ENCODE measurements at regions not wholly inside any gene's neighbourhood (a gene's known extent, or its start where the extent isn't known, plus 50 kb on each side); places are given as distances from the start of the nearest gene placed in this dataset.
A peak's percentile ranks its signal among the peaks of the same experiment; 100 is the strongest.

DNA sequence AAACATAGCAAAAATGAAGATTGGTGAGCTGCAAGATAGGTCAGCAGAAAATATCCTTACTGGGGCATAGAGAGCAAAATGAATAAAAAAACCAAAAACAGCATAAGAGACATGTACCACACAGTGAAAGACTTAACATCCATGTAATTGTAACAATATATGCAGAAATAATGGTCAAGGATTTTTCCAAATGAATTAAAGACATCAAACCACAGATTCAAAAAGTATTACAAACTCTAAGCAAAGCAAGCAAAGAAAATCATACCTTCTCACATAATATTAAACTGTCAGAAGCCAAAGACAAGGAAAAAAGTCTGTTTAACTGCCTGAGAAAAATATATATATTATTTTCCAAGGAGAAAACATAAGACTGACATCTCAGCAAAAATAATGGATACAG lies 111.3 kb downstream of the MIS18A start:
- TF ChIP-seq, protein P1, sequence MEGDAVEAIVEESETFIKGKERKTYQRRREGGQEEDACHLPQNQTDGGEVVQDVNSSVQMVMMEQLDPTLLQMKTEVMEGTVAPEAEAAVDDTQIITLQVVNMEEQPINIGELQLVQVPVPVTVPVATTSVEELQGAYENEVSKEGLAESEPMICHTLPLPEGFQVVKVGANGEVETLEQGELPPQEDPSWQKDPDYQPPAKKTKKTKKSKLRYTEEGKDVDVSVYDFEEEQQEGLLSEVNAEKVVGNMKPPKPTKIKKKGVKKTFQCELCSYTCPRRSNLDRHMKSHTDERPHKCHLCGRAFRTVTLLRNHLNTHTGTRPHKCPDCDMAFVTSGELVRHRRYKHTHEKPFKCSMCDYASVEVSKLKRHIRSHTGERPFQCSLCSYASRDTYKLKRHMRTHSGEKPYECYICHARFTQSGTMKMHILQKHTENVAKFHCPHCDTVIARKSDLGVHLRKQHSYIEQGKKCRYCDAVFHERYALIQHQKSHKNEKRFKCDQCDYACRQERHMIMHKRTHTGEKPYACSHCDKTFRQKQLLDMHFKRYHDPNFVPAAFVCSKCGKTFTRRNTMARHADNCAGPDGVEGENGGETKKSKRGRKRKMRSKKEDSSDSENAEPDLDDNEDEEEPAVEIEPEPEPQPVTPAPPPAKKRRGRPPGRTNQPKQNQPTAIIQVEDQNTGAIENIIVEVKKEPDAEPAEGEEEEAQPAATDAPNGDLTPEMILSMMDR (IDR thresholded peaks at IDR 0.05; ENCODE audit: low read depth, low read length), result no peak
- H3K4me3 ChIP-seq (ENCODE audit: low read depth, low read length), result no peak overlapping the region
- H3K9me3 ChIP-seq (ENCODE audit: severe bottlenecking), result peaks cover 5% of the 10 kb centered on the region
- no peak for DNase-seq
- H3K27ac ChIP-seq, result no peak overlapping the region
- no peaks in the 10 kb centered on the region for H3K36me3 ChIP-seq
- H3K27me3 ChIP-seq (ENCODE audit: insufficient read depth, low read depth, severe bottlenecking), result no peaks in the 10 kb centered on the region

DNA sequence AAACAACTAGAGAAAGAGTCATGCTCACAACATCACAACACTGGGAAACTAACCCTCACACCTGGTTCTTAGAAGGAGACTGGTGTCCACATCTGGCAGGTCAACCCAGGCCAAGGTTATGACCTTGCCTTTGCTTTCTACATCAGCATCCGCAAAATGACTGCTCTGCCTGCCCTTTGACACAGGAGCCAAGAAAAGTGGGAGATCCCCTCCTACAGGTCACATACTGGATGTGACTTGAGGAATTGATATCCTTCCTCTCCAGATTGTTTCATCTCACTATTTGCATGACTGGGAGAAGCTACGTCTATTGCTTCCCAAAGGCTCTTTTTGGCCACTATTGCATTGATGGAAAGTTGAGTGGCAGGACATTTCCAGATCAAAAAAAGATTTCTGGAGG lies 115.5 kb downstream of the MIS18A start:
- Histone ChIP-seq H3K27me3 (ENCODE audit: insufficient read depth, low read depth, severe bottlenecking) (no peaks in the 10 kb centered on the region), H3K4me3 (ENCODE audit: low read depth, low read length) (no peak overlapping the region), H3K9me3 (ENCODE audit: severe bottlenecking) (peaks cover 2% of the 10 kb centered on the region), H3K27ac (no peak overlapping the region), H3K36me3 (no peaks in the 10 kb centered on the region)
- TF ChIP-seq, protein P1 (IDR thresholded peaks at IDR 0.05; ENCODE audit: low read depth, low read length), result peak; percentile 31; the same call in 1 of the 2 replicates
- no peak for DNase-seq

DNA sequence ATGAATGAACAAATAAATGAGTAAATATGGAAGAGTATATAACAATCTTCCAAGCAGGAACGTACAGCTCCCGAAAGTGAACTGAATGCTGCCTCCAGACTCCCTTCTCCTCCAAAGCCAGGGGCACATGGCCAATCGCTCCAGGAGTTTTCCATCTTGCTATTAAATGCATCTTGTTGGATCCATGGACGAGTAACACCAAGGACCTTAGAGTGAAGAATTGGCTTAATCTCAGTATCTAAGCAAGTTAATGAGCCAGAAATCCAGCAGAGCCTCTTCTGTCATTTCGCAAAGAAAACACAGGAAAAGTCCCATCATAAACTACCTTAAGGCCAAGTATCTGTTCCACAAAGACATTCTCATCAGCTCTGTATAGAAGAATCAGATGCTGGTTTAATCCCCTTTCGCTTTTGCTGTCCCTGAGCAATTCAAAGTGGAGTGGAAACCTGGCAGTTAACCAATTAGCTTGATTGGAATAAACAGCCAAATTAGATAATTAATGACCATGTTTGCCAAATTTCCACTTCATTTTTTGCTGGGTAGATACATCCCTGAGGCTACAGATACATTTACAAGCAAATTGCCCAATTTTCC lies 116.0 kb downstream of the MIS18A start:
- no peak for DNase-seq
- Histone ChIP-seq H3K9me3 (ENCODE audit: severe bottlenecking) (peaks cover 2% of the 10 kb centered on the region), H3K27me3 (ENCODE audit: insufficient read depth, low read depth, severe bottlenecking) (no peaks in the 10 kb centered on the region), H3K36me3 (no peaks in the 10 kb centered on the region), H3K27ac (no peak overlapping the region), H3K4me3 (ENCODE audit: low read depth, low read length) (no peak overlapping the region)
- TF ChIP-seq, protein P1 (IDR thresholded peaks at IDR 0.05; ENCODE audit: low read depth, low read length), result no peak

DNA sequence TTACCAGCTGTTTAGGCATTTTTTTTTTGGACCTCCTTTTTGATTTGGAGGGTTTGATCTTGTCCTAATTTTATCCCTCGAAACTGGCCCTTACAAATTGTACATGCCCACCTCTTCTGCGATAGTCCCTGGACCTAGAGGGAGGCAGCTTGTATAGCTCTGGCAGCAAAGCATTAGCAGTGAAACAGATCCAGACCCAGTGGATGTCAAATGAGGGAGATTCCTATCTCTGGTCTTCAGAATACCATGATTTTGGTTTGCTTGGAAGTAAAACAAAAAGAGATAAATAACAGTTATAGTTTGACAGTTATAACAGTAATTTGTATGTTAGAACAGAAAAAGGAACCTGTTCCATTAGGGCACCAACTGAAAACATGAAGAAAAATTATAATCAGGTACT lies 123.6 kb downstream of the MIS18A start:
- Histone ChIP-seq H3K4me3 (ENCODE audit: low read depth, low read length) (no peak overlapping the region), H3K9me3 (ENCODE audit: severe bottlenecking) (no peaks in the 10 kb centered on the region), H3K36me3 (no peaks in the 10 kb centered on the region), H3K27me3 (ENCODE audit: insufficient read depth, low read depth, severe bottlenecking) (no peaks in the 10 kb centered on the region), H3K27ac (no peak overlapping the region)
- no peak for DNase-seq
- TF ChIP-seq, protein P1 (IDR thresholded peaks at IDR 0.05; ENCODE audit: low read depth, low read length), result no peak

DNA sequence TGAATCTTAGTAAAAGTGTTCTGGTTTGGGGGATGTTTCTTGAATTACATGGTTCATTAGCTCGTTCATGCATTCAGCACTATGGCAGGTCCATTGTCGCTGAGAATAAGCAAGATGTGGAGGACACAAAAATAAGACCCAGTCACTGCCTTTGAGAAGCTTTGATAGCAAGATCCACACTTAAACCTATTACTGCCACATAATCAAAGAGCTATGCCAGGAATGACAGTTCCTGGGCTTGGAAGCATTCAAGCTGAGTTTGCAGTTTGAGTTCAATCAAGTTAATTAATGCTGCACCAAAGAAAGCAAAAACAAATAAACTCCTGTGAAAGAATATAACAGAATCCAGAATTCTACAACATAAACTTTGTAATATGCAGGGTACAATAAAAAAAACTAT lies 131.8 kb downstream of the MIS18A start:
- DNase-seq, result no peak
- Histone ChIP-seq H3K27me3 (ENCODE audit: insufficient read depth, low read depth, severe bottlenecking) (no peaks in the 10 kb centered on the region), H3K36me3 (no peaks in the 10 kb centered on the region), H3K4me3 (ENCODE audit: low read depth, low read length) (no peak overlapping the region), H3K27ac (no peak overlapping the region), H3K9me3 (ENCODE audit: severe bottlenecking) (no peaks in the 10 kb centered on the region)
- TF ChIP-seq, protein P1 (IDR thresholded peaks at IDR 0.05; ENCODE audit: low read depth, low read length), result no peak

DNA sequence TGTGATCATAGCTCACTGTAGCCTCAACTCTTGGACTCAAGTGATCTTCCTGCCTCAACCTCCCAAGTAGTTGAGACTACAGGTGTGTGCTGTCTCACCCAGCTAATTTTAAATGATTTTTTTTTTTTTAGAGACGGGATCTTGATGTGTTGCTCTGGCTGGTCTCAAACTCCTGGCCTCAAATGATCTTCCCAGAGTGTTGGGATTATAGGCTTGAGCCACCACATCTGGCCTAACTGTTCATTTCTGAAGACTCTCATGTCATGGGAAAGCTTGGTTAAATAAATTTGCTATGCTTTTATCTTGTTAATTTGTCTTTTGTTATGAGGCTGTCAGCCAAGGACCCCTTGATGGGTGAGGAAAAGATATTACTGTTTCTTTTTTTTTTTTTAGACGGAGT lies 134.0 kb downstream of the MIS18A start:
- Histone ChIP-seq H3K4me3 (ENCODE audit: low read depth, low read length) (no peak overlapping the region), H3K27me3 (ENCODE audit: insufficient read depth, low read depth, severe bottlenecking) (no peaks in the 10 kb centered on the region), H3K27ac (no peak overlapping the region), H3K9me3 (ENCODE audit: severe bottlenecking) (no peaks in the 10 kb centered on the region), H3K36me3 (no peaks in the 10 kb centered on the region)
- no peak for DNase-seq
- TF ChIP-seq, protein P1 (IDR thresholded peaks at IDR 0.05; ENCODE audit: low read depth, low read length), result no peak
